HG03097 (cell line): ENCODE measurements at regions not wholly inside any gene's neighbourhood (a gene's known extent, or its start where the extent isn't known, plus 50 kb on each side); places are given as distances from the start of the nearest gene placed in this dataset.

Experiments used
- ATAC-seq: cut with Tn5 transposase; IDR thresholded peaks from one replicate; pipeline ENCODE4 v1.9.1; 2021; ENCODE audit not compliant: unreplicated experiment, low FRiP score

GRCh38 chr2:21279525-21279924, 155.8 kb downstream of the TDRD15 start:
- no peak for ATAC-seq

- ATAC-seq, result no peak
Observed at GRCh38 chr2:21280793-21281192, 157.0 kb downstream of the TDRD15 start.

GRCh38 chr2:21281384-21281783, 157.6 kb downstream of the TDRD15 start:
- ATAC-seq, result no peak

- no peak for ATAC-seq
Observed at GRCh38 chr2:21281791-21282514, 158.2 kb downstream of the TDRD15 start.

- ATAC-seq, result no peak
Observed at GRCh38 chr2:21282515-21282898, 158.7 kb downstream of the TDRD15 start.

DNA sequence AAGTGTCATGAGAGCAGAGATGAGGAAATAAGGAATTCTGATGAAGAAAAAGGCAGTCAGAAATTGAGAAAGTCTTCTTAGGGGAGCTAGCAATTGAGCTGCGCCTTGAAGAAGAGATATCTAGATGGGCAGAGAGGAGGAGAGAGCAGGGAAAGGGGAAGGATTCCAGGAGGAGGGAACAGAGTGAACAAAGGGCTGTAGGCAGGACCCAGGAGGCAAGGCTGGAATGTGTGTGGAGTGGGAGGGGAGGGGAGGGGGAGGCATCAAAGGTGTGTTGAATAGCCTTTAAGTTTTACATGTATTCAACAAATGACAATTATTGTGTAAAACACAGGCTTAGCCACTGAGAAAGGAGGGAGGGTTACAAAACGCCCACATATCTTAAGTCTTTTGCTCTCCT, 164.5 kb downstream of the TDRD15 start:
- ATAC-seq, result no peak

DNA sequence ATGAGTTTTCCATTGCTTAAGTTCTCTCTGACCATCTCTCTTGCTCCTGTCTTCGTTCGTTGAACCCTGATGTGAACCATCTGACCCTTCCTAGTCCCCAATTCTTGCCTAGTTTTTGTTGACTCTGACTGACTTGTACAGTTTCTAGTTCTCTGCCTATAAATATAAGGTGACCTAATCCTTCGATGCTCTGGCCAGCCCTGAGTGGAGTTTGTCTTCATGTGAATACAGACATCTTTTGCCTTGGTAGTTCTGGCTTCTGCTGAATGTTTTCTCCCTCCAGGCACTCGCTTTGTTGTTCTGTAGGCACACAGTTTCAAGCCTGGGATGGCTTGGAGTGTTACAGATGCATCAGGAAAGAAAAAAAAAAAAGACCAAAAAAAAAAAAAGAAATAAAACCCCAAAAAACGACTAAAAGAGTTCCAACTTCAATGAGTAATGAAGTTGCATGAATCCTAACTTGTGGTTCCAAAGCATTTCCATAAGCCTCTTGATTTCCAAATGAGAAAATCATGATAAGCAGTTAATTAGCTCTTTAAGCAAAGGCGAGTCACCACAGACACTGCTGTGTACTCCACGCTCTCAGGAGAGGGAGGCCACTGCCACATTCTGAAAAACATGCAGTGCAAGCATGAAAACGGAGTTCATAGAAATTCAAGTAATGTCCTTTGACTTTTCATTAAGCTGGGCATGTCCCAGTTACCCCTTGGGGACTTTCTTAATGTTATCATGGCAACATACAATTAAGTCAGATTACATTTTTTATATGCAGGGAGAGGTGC, 165.2 kb downstream of the TDRD15 start:
- no peak for ATAC-seq

DNA sequence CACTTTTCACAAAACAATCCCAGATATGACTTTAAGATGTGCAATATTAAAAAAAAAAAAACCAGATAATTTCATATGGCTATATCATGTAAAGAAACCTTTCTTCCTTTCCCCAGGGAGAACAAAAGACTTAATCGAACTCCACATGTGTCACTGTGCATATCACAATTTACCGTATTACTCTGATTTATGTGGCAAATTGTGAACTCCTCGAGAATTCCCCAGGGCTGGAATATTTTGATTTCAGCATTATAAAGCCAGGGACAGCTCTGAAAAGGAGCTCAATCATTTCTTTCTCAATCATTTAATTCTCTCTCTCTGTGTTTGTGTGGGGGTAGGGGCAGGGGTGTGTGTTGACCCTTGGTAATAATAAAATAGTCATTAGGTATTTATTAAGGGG, 165.8 kb downstream of the TDRD15 start:
- ATAC-seq, result no peak

DNA sequence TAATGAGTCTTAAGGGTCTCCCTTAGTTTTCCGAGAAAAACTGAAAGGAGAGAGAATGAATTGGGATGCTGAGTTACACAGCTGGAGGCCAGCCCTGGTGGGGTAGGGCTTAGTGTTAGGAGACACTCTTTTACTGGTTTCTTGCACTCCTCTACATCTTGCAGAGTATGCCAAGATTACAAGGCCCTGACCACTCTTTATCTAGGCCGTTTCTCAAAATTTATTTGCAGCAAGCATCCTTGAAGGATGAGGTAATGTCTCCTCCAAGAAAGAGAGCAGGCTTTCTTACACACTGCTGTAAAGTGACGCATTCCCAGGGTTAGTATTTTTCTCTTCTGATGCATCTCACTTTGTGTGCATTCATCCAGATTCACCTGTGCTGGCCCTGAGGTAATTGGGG, 166.2 kb downstream of the TDRD15 start:
- ATAC-seq, result no peak

- no peak for ATAC-seq
Observed at GRCh38 chr2:21291426-21291825, 167.7 kb downstream of the TDRD15 start.

GRCh38 chr2:21294446-21294845, 170.7 kb downstream of the TDRD15 start:
- ATAC-seq, result no peak

DNA sequence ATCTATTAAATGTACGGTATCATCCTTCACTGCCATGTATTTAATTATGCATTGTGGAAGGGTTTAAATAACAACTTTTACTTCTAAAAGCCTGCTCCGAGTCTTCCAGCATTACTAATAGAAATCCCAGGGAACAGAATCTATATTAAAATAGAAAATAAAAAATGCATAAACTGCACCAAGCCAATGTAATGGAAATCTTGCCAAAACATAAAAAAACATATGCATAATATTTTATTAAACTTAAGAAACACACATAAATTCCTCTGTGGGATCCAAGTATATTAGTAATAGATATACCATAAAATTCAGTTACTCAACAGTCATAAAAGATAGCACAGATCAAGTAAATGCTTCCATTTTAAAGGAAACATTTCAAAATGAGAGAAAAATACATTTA, 175.6 kb downstream of the TDRD15 start:
- ATAC-seq, result no peak

DNA sequence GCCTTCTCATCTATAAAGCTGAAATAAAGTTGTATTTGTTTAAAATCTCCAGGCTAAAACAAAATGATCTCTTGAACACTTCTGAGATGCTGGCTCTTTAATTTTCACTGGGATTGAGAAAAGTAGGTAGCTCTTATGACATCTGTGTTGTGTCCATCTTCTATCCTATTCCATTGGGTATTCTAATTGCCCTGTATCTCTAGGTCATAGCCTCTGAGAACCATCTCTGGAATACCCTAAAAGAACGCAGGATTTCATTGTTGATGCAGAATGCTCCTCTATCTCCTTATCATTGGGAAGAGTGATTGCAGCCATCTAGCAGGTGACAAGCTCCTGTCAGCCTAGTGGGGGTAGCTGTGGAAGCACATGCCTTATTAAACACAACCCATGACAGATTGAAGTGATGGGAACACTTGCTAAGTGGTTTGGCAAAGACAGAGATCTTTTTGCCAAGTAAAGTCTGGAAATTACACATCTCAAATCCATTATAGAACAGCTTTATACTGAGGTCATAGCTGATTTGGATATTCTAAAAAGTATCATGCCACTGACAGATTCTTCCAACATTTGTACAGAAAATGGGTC, 178.2 kb downstream of the TDRD15 start:
- ATAC-seq, result no peak

DNA sequence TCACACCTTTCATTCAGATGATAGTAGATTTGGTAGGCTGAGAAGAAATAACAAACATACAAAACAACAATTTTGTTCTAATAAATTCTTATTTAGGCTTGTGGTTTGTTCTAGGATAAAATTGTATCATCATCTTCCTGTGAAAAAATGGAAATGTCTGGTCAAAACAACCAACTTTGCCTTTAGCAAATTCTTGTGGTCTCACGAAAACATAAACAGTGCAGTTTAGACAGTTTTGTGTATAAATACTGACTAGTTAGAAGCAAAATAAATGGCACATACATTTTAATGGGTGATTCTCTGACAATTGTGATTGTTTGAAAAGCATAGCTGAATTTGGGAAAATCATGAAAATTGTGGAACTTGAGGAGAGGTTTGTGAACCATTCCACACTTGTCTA, 180.1 kb downstream of the TDRD15 start:
- no peak for ATAC-seq

- no peak for ATAC-seq
Observed at GRCh38 chr2:21305581-21305980, 181.8 kb downstream of the TDRD15 start.

- ATAC-seq, result no peak
Observed at GRCh38 chr2:21306235-21306634, 182.5 kb downstream of the TDRD15 start.

- ATAC-seq, result no peak
Observed at GRCh38 chr2:21307037-21307436, 183.3 kb downstream of the TDRD15 start.

DNA sequence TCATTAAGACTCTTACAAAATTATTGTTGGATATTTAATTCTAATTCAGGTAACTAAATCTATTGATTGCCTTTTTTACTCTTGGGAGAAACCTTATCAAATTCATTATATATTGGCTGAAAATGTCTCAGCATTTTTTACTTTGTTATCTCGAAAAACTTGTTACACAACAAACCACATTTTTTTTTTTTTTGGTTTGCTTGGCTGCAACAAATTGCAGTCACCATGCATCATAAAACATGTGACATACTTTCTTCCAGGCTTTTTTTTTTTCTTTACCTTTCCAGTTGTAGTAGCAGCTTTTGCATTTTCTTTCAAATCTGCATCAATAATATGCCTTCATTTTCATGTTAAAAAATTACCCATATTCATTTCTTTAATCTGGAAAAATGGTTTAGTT, 186.7 kb downstream of the TDRD15 start:
- ATAC-seq, result no peak

DNA sequence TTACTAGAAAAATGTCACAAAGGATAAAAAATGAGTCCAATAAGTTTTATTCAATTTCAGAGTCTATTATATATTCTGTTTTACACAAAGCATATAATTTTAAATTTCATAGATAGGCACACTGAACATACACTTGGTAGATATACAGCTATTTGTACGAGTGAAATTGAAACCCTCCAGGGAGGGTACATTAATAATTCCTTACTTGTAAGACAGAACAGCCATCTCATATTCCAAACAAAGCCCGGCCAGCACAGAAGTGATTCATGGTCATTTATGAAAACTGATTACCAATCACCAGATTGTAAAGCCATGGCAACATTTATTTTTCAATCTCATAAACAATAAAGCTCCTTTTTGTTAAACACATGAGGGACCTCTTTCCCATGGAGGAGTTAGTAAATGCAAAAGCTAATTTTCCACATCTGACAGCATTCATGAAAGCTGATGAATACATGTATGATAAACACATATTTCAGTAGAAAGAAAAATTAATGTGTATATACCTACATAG, 190.6 kb downstream of the TDRD15 start:
- ATAC-seq, result no peak

DNA sequence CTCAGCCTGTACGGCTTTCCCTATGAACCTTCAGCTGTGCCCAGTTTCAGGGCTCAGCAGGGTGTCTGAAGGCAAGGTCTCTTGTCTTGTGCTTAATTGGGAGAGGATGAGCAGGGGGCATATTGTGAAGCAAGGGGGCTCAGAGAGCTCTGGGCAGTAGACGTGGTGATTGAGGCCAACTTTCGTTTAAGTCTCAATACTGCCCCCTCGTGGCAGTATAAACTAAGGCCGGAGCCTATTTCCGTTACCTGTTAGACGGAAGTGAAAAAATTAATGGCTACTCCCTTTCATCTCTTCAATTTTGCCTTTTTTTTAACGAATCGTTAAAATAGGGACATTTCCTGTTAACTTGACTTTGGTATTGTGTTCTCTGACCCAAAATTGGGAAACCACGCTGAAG, 193.4 kb downstream of the TDRD15 start:
- ATAC-seq, result no peak

DNA sequence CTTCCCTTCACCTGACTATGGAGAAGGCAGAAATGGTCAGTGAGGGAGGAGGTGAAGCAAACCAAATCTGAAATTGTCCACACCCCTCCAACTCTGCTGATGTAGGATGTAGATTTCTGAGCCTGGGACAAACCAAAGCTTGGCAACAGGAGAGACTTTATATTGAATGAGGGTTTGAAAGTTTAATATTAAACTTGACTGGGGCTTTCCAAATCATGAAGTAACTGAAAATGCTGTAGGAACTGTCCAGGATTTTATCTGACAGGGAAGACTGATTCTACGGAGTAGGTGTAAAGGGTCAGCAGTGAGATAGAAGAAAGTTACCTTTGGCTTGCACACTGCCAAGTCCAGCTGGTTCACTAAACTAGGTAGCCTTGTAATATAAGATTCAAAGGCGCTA, 194.5 kb downstream of the TDRD15 start:
- ATAC-seq, result no peak

DNA sequence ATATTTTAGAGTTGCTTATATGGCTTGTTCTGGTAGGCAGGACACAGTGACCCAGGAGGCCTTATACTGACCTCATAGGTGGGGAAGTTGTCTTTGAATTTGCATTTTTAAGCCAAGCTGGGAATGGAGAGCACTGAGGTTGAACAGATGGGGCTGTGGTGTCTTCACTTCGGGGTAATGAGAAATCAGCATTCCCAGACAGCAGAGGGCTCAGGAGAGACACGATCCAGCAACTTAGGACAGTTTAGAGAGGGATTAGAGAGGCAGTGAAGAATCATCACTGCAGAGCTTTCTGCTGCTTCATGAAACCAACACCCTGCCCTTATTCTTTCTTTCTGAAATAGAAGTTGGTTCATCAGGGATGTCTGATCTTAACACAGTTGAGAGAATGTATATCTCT, 202.4 kb downstream of the TDRD15 start:
- ATAC-seq, result no peak
